Myocyte (in vitro differentiated cells): ENCODE measurements at regions not wholly inside any gene's neighbourhood (a gene's known extent, or its start where the extent isn't known, plus 50 kb on each side); places are given as distances from the start of the nearest gene placed in this dataset.

ENCODE experiments used
- DNase-seq: peaks from one replicate; pipeline ENCODE4 v3.0.0-alpha.2; 2012; ENCODE audit warnings: low read depth

- DNase-seq: no peak
Measured at GRCh38 chr4:179748837-179749236, 2306.6 kb upstream of the AGA start.

GRCh38 chr4:179750374-179750773 lies 2308.1 kb upstream of the AGA start:
- DNase-seq: no peak

GRCh38 chr4:179751669-179752068 lies 2309.4 kb upstream of the AGA start:
- DNase-seq: no peak

- no peak for DNase-seq
Measured at GRCh38 chr4:179755322-179755721, 2313.1 kb upstream of the AGA start.

- DNase-seq: no peak
Measured at GRCh38 chr4:179757641-179758040, 2315.4 kb upstream of the AGA start.

GRCh38 chr4:179762840-179763239 lies 2320.6 kb upstream of the AGA start:
- DNase-seq: no peak

- no peak for DNase-seq
Measured at GRCh38 chr4:179766938-179767337, 2324.7 kb upstream of the AGA start.

- DNase-seq: no peak
Measured at GRCh38 chr4:179768996-179769395, 2326.8 kb upstream of the AGA start.

GRCh38 chr4:179797738-179798137 lies 2355.5 kb upstream of the AGA start:
- no peak for DNase-seq

- DNase-seq: no peak
Measured at GRCh38 chr4:179803857-179804256, 2361.6 kb upstream of the AGA start.

GRCh38 chr4:179804440-179804839 lies 2362.2 kb upstream of the AGA start:
- peak; percentile 66 for DNase-seq

GRCh38 chr4:179817317-179817716 lies 2375.1 kb upstream of the AGA start:
- DNase-seq: no peak

GRCh38 chr4:179823342-179823741 lies 2381.1 kb upstream of the AGA start:
- DNase-seq: no peak

GRCh38 chr4:179831274-179831673 lies 2389.0 kb upstream of the AGA start:
- no peak for DNase-seq

- no peak for DNase-seq
Measured at GRCh38 chr4:179836179-179837075, 2394.2 kb upstream of the AGA start.

- no peak for DNase-seq
Measured at GRCh38 chr4:179843370-179843769, 2399.8 kb upstream of the TENM3 start.

GRCh38 chr4:179855469-179855868 lies 2387.7 kb upstream of the TENM3 start:
- DNase-seq: no peak

GRCh38 chr4:179858221-179858620 lies 2385.0 kb upstream of the TENM3 start:
- no peak for DNase-seq

- DNase-seq: no peak
Measured at GRCh38 chr4:179867300-179867878, 2375.8 kb upstream of the TENM3 start.

GRCh38 chr4:179871726-179872125 lies 2371.5 kb upstream of the TENM3 start:
- no peak for DNase-seq

GRCh38 chr4:179872755-179873154 lies 2370.4 kb upstream of the TENM3 start:
- DNase-seq: no peak

GRCh38 chr4:179880756-179881155 lies 2362.4 kb upstream of the TENM3 start:
- DNase-seq: no peak
